ENCODE measurements at regions not wholly inside any gene's neighbourhood (a gene's known extent, or its start where the extent isn't known, plus 50 kb on each side); places are given as distances from the start of the nearest gene placed in this dataset.

- TF ChIP-seq, protein P1, sequence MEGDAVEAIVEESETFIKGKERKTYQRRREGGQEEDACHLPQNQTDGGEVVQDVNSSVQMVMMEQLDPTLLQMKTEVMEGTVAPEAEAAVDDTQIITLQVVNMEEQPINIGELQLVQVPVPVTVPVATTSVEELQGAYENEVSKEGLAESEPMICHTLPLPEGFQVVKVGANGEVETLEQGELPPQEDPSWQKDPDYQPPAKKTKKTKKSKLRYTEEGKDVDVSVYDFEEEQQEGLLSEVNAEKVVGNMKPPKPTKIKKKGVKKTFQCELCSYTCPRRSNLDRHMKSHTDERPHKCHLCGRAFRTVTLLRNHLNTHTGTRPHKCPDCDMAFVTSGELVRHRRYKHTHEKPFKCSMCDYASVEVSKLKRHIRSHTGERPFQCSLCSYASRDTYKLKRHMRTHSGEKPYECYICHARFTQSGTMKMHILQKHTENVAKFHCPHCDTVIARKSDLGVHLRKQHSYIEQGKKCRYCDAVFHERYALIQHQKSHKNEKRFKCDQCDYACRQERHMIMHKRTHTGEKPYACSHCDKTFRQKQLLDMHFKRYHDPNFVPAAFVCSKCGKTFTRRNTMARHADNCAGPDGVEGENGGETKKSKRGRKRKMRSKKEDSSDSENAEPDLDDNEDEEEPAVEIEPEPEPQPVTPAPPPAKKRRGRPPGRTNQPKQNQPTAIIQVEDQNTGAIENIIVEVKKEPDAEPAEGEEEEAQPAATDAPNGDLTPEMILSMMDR (conservative IDR thresholded peaks at IDR 0.05; ENCODE audit: low read depth, low read length): no peak
- TF ChIP-seq EZH2 (IDR thresholded peaks at IDR 0.05; ENCODE audit: borderline replicate concordance, low read depth, low read length, poor library complexity, severe bottlenecking): no peak
Observed at GRCh38 chr12:131600160-131600532, 110.7 kb upstream of the SFSWAP start.
